Adrenal gland (tissue), 5 donors: ENCODE measurements at regions not wholly inside any gene's neighbourhood (a gene's known extent, or its start where the extent isn't known, plus 50 kb on each side); places are given as distances from the start of the nearest gene placed in this dataset.

Experiments used
- CTCF ChIP-seq, 6 experiments: fragments of 450-650 bp in 4 of 6; fragments of 200-600 bp in 2 of 6; sonication (generic) in 1 of 6; IDR thresholded peaks; 1 replicate in 5 of 6; 2 replicates in 1 of 6; pipeline versions ENCODE4 v1.5.1 to v1.8.0; 2016 to 2021; ENCODE audit warnings: antibody characterized with exemption in 6 of 6, mild to moderate bottlenecking in 2 of 6, moderate library complexity in 1 of 6
- POLR2A ChIP-seq, 2 donors: fragments of 450-650 bp; IDR thresholded peaks; one replicate each; pipeline ENCODE4 v1.6.1; 2017; ENCODE audit warnings: antibody characterized with exemption in 2 of 2, mild to moderate bottlenecking in 2 of 2, moderate library complexity in 1 of 2
- donor health status: DM: no; HTN: no; CAD: no.

DNA sequence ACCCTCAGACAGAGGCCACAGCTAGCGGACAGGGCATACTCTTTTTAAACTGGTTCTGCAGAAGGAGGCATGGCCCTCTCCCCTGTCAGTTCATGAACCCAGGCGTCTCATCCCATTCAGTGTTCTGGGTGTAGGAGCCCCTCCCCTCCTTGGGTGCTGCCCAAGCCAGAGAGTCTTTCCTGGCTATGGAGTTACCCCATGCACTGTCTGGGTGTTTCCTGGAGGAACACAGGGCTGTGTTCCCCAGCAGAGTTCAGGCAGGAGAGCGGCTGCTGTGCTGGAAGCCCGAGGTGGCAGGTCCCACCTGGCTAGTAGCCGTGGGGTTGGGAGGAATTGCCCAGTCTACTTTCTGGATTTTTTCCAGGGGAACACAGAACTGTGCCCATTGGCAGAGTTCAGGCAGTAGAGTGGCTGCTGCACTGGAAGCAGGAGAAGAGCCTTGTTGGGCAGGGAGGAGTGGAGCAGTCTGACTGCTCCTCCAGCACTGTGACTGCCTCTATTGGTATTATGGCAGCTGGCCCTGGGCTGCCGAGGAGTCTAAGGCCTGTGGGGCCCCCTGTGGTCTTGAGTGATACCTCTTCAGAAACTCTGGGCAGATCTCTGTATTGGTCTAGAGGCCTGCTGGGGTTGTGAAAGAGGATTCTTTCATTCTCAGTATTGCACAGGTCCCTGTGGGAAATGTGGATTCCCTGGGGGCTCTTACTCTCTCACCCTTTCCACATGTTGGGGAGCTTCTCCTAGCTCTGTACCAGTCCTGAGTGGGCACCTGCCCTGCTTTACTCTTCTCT is 168.3 kb downstream of the PCDH20 start:
- TF ChIP-seq CTCF (IDR thresholded peaks at IDR 0.05) (no peak), POLR2A (IDR thresholded peaks at IDR 0.05) (no peak)
